Epithelial cell of prostate (primary cell): ENCODE measurements at regions not wholly inside any gene's neighbourhood (a gene's known extent, or its start where the extent isn't known, plus 50 kb on each side); places are given as distances from the start of the nearest gene placed in this dataset.

Experiments
- DNase-seq: peaks from one replicate; pipeline ENCODE4 v3.0.0-alpha.2; 2011; ENCODE audit warnings: low read depth, low spot score
- H3K27ac ChIP-seq: fragments of 450-650 bp; 2 replicates; pipeline ENCODE4 v1.5.1; 2017; ENCODE audit warnings: mild to moderate bottlenecking

DNA sequence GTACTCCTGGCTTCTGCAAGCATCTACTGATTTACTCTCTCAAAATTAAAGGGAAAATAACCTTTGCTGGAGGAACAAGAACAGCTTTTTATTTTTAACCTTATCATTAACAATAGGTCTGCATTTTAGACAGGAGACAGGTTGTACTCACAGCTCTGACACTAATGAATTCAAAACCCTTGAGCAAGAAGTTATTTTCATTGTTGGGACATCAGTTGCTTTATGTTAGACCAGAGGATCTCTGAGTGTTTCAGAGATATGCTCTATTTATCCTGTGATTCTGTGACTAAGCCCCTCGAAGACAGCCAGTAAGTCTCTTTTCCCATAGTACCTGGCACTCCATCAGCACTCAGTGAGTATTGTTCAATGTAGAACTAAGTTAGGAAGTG, 190.2 kb upstream of the PCSK5 start:
- no peak for DNase-seq
- no peak overlapping the region for H3K27ac ChIP-seq

- H3K27ac ChIP-seq, result no peak overlapping the region
- DNase-seq, result no peak
Measured at GRCh38 chr9:75707191-75707590, 183.3 kb upstream of the PCSK5 start.

- DNase-seq, result no peak
- H3K27ac ChIP-seq, result no peak overlapping the region
Measured at GRCh38 chr9:75709698-75710097, 180.8 kb upstream of the PCSK5 start.

DNA sequence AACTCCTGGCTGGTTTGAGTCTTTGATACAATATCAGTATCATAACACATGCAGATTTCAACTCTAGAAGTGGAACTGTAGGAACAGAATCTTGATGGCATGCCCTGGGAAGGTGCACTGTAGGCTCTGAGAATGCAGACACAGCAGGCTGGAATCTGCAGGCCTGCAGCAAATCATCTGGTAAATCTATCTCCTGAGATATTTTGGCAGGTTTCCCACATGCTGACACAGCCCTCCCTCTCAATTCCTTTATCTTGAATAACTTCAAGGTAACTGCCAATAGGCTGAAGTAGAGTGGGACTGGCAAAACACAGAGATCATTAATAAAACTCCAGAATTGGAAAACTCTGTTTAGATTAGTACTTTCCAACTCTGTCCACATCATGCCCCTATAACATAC, 177.8 kb upstream of the PCSK5 start:
- no peak overlapping the region for H3K27ac ChIP-seq
- DNase-seq, result peak; percentile 1

- DNase-seq, result no peak
- H3K27ac ChIP-seq, result no peak overlapping the region
Measured at GRCh38 chr9:75713335-75713734, 177.1 kb upstream of the PCSK5 start.

DNA sequence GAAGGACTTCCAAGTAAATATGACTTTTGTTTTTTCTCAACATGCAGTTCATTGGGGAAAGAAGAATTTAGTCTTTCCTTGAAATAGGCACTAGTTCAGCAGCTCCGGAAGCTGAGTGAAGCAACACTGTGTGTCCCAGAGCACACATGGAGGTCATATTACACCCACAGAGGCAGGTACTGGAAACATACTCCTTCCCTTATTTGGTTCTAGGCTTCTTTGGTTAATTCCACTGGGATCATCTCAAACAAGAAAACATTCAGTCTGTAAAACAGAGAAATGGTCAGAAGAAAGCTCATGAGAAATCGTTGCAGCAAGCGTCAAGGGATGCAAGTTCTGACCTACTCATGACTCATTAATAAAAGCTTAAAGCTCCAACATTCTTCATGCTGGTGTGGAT, 175.1 kb upstream of the PCSK5 start:
- no peak overlapping the region for H3K27ac ChIP-seq
- no peak for DNase-seq

DNA sequence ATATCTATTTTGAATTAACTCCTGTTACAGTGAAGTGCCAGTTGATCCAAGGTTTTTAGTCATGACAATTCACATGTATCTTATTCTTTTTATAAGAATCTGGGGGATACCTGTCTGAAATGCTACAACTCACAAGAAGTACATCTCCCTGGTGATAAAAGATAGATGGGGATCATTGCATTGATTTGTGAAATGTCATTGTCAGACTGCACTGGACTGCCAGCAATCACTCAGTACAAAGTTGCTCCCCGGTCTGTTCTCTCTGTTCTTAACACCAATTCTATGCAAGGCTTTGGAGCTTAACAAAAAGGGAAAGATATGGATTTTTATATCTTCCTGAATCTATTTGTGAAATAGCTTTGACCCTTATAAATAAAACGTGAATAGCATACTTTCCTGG, 171.8 kb upstream of the PCSK5 start:
- H3K27ac ChIP-seq, result no peak overlapping the region
- no peak for DNase-seq

DNA sequence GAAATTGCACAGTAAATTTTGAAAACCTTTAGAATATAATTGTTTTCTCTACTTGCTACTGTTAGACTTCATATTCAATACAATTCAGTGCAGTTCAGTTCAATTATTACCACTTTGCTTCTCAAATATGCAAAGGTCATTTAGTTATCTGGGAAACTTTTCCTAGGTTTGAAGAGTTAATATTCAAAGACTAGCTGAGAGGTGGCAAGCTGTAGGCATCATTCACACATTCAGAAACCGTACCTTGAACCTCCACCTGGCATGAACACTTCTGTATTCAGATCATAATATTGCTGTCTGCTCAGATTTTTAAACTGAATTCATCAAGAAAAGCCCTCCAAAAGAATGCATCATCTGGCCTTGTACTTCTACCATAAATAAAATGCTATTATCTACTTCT, 162.1 kb upstream of the PCSK5 start:
- H3K27ac ChIP-seq, result no peak overlapping the region
- DNase-seq, result no peak

- DNase-seq, result no peak
- no peak overlapping the region for H3K27ac ChIP-seq
Measured at GRCh38 chr9:75734802-75735201, 155.7 kb upstream of the PCSK5 start.

- no peak for DNase-seq
- no peak overlapping the region for H3K27ac ChIP-seq
Measured at GRCh38 chr9:75739884-75740611, 150.4 kb upstream of the PCSK5 start.

- H3K27ac ChIP-seq, result no peak overlapping the region
- DNase-seq, result no peak
Measured at GRCh38 chr9:75743855-75744254, 146.6 kb upstream of the PCSK5 start.

DNA sequence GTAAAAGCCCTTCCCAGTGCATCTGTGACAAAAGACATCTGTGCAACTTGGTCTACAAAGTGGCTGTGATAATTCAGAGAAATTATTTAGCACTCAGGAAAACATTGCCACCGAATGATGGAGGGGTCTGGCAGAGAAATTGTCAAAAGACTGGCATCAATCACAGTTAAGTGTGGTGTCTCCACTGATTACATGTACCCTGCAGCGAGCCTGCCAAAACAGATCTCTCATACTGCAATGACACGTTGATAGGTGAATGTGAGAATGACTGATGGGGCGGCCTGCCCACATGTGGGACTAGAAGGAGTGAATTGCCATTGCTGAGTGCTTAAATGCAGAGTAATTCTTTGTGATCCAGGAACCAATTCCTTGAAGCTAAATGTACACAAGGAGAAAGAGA, 136.4 kb upstream of the PCSK5 start:
- DNase-seq, result no peak

GRCh38 chr9:75775166-75775565, 115.3 kb upstream of the PCSK5 start:
- DNase-seq, result no peak
- no peak overlapping the region for H3K27ac ChIP-seq

More for the DNA sequence above, 136.4 kb upstream of the PCSK5 start:
- no peak overlapping the region for H3K27ac ChIP-seq

GRCh38 chr9:75775966-75776691, 114.3 kb upstream of the PCSK5 start:
- DNase-seq, result no peak
- no peak overlapping the region for H3K27ac ChIP-seq

DNA sequence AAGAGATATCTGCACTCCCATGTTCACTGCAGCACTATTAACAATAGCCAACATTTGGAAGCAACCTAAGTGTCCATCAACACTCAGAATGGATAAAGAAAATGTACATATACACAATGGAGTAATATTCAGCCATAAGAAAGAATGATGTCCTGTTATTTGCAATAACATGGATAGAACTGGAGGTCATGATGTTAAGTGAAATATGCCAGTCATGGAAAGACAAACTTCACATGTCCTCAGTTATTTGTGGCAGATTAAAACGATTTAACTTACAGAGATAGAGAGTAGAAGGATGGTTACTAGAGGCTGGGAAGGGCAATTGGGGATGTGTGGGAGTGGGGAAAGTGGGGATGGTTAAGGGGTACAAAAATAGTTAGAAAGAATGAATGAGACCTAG, 110.3 kb upstream of the PCSK5 start:
- no peak for DNase-seq
- H3K27ac ChIP-seq, result no peak overlapping the region

DNA sequence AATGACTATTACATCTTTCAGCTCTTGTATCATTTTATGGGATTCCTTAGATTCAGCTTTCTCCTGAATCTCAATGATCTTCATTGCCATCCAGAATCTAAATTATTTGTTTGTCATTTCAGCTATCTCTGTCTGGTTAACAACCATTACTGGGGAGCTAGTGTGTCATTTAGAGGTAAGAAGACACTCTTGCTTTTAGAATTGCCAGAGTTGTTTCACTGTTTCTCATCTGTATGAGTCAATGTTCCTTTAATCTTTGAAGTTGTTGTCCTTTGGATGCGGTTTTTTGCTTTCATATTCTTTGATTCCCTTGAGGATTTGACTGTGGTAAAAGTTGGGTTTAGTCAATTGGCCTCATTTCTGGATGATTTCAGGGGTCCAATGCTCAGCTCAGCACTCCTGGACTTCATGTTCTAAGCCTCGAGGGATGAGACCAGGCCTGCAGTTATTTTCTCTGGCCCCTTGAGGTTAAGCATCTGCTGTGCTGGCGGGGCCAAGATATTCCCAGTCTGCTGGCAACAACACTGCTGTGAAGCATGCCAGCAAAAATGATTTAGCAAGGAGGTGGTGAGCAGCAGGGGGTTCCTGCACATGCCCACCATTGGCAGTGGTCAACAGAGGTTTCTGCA, 102.4 kb upstream of the PCSK5 start:
- H3K27ac ChIP-seq, result no peak overlapping the region
- DNase-seq, result no peak

GRCh38 chr9:75797085-75797580, 93.3 kb upstream of the PCSK5 start:
- no peak overlapping the region for H3K27ac ChIP-seq
- no peak for DNase-seq

GRCh38 chr9:75798505-75798904, 92.0 kb upstream of the PCSK5 start:
- H3K27ac ChIP-seq, result no peak overlapping the region
- no peak for DNase-seq

DNA sequence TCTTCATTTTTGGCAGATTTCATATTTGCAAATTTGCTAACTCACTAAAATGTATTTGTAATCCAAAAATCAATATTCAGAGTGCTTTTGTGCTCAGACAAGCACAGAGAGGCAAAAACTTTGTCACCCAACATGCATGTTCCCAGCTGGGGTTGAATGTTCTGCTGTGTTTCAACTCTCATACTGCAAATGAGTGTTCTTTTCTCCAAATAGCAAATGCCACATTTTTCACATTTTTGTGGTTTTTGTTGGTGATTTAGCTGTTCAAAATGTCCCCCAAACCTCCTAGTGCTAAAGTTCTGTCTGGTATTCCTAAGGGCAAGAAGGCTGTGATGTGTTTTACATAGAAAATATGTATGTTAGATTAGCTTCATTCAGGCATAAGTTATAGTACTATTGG, 87.3 kb upstream of the PCSK5 start:
- no peak overlapping the region for H3K27ac ChIP-seq
- no peak for DNase-seq

GRCh38 chr9:75810063-75810462, 80.4 kb upstream of the PCSK5 start:
- H3K27ac ChIP-seq, result no peak overlapping the region
- no peak for DNase-seq

- DNase-seq, result no peak
- H3K27ac ChIP-seq, result no peak overlapping the region
Measured at GRCh38 chr9:75811692-75812091, 78.8 kb upstream of the PCSK5 start.
